IPS-20b (cell line): ENCODE measurements at regions not wholly inside any gene's neighbourhood (a gene's known extent, or its start where the extent isn't known, plus 50 kb on each side); places are given as distances from the start of the nearest gene placed in this dataset.
"Not testable (repeated sequence)": the region's sequence is repeated elsewhere in the genome, so short reads cannot be mapped to it uniquely, and the experiment has no call there.

Experiments used
- H3K27ac ChIP-seq: one replicate; pipeline ENCODE4 v1.5.1; 2013; ENCODE audit warnings: low read length
- H3K27me3 ChIP-seq: 2 replicates; pipeline ENCODE4 v1.6.1; 2013; ENCODE audit warnings: mild to moderate bottlenecking, low read length, inconsistent platforms; ENCODE audit not compliant: insufficient read depth
- H3K36me3 ChIP-seq: 2 replicates; pipeline ENCODE4 v1.6.1; 2013; ENCODE audit warnings: low read depth, mild to moderate bottlenecking, inconsistent platforms, low read length, moderate library complexity; ENCODE audit not compliant: insufficient read depth
- H3K4me1 ChIP-seq: 2 replicates; pipeline ENCODE4 v1.6.1; 2013; ENCODE audit warnings: mild to moderate bottlenecking, control low read depth, inconsistent platforms, low read length, moderate library complexity; ENCODE audit not compliant: insufficient read depth
- H3K4me3 ChIP-seq: 2 replicates; pipeline ENCODE4 v1.5.1; 2013; ENCODE audit warnings: mild to moderate bottlenecking, low read length, inconsistent platforms
- H3K9ac ChIP-seq: 2 replicates; pipeline ENCODE4 v1.6.1; 2013; ENCODE audit warnings: low read depth, mild to moderate bottlenecking, inconsistent platforms, low read length, moderate library complexity
- H3K9me3 ChIP-seq: 2 replicates; pipeline ENCODE4 v1.6.1; 2013; ENCODE audit warnings: mild to moderate bottlenecking, low read depth, low read length, inconsistent platforms; ENCODE audit not compliant: insufficient read depth

DNA sequence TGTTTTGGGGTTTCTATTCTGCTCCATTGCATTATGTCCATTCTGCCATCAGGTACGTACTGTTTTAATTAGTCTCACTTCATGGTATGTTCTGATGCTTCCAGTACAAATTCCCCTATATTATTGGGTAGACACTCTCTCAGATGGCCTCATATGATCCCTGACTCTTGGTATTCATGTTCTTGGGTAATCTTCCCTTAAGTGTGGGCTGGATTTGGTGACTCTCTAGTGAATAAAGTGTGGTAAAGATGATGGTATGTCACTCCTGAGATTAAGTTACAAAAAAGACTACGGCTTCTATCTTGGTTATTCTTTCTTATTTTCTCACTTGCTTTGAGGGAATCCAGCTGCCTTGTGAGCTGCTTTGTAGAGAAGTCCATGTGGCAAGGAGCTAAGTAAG lies 89.6 kb upstream of the TBC1D5 start:
- Histone ChIP-seq H3K4me1 (no peaks in the 10 kb centered on the region), H3K9me3 (no peaks in the 10 kb centered on the region), H3K27me3 (no peaks in the 10 kb centered on the region), H3K4me3 (no peak overlapping the region), H3K9ac (no peak overlapping the region), H3K36me3 (no peaks in the 10 kb centered on the region), H3K27ac (no peak overlapping the region)

DNA sequence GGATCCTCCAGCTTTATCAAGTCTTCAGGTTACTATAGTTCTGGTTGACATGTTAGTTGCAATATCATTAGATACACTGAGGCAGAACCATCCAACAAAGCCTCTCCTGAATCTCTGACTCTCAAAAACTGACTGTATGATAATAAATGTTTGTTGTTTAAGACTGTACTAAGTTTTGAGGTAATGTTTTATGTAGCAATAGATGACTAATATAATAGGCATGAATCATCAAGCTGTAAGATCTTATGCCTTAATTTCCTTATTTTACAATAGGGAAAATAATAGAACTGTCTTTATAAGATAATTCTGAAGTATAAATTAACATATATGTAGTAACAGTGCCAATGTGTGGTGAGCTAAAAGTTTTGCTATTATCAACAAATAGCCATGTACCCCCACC lies 88.9 kb upstream of the TBC1D5 start:
- Histone ChIP-seq H3K27ac (no peak overlapping the region), H3K9ac (no peak overlapping the region), H3K36me3 (no peaks in the 10 kb centered on the region), H3K27me3 (no peaks in the 10 kb centered on the region), H3K4me3 (no peak overlapping the region), H3K9me3 (no peaks in the 10 kb centered on the region), H3K4me1 (no peaks in the 10 kb centered on the region)

DNA sequence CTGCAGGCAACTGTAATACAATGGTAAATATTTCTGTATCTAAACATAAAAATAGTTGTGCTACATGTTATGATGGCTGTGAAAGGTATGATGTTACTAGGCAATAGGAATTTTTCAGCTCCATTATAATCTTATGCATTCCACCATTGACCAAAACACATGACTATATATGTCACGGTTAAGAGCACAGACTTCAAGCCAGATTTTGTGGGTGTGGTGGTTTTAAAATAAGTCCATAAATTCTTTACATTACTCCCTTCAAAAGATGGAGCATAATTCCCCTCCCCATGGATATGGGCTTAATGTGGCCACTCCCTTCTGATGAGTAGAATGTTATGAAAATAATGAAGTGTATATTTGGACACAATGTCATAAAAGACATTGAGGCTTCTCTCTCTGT lies 88.4 kb upstream of the TBC1D5 start:
- Histone ChIP-seq H3K4me1 (no peaks in the 10 kb centered on the region), H3K27ac (no peak overlapping the region), H3K4me3 (no peak overlapping the region), H3K9ac (no peak overlapping the region), H3K36me3 (no peaks in the 10 kb centered on the region), H3K9me3 (no peaks in the 10 kb centered on the region), H3K27me3 (no peaks in the 10 kb centered on the region)

DNA sequence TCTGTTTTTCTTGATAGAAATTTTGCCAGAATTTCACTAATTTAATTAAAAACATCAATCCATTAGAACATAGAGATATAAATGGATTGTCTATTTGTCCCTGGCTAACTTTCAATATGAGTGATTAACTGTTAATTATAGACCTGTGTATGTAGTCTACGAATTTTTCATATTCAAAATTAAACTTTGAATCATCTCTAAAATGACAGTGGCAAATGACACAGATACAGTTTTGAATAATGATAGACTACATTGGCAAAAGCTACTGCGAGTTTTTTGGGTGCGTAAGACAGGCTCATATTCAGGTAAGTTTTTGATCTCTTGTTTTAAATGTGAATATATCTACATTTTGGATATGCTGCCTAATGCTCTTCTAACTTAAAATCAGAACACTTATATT lies 86.0 kb upstream of the TBC1D5 start:
- Histone ChIP-seq H3K9ac (no peak overlapping the region), H3K4me3 (no peak overlapping the region), H3K27me3 (no peaks in the 10 kb centered on the region), H3K36me3 (no peaks in the 10 kb centered on the region), H3K4me1 (no peaks in the 10 kb centered on the region), H3K9me3 (no peaks in the 10 kb centered on the region), H3K27ac (no peak overlapping the region)

DNA sequence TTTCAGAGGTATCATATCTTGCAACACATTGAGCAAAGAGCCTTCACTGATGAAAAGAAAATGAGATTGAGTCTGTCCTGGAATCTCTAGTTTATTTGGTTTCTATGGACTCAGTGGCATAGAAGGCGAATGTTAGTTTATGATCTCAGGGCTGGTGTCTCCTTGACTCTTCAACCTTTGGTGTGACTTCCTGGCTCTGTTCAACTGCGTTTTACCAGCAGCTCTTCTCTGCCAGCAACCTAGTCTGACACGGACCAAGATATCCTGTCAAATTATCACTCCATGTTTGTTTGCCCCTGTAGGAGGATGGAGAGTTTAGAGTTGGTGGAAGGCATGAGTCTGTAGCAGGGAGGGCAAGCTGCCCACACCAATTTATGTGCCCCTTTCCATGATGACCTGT lies 82.9 kb upstream of the TBC1D5 start:
- no peaks in the 10 kb centered on the region for H3K27me3 ChIP-seq
- no peaks in the 10 kb centered on the region for H3K36me3 ChIP-seq
- no peaks in the 10 kb centered on the region for H3K9me3 ChIP-seq
- no peak overlapping the region for H3K9ac ChIP-seq
- no peak overlapping the region for H3K27ac ChIP-seq
- no peak overlapping the region for H3K4me3 ChIP-seq
- no peaks in the 10 kb centered on the region for H3K4me1 ChIP-seq

DNA sequence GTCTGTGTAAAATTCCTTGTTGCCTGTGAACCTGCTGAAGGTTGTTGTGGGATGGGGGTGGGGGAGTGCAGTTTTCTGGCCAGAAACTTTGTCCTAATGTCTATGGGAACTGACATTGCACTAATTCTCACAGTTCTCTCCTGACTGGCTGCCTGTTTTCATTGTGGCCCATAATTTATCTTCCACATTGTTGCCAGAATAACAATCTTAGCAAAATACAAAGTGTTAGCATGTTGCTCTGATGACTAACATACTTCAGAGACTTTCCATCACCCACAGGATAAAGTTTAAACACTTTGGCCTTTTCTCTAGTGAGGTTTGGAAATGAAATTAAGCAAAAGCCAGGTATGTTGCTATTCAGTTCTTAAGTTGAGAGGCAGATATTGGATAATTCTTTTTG lies 81.4 kb upstream of the TBC1D5 start:
- H3K9ac ChIP-seq: no peak overlapping the region
- no peak overlapping the region for H3K27ac ChIP-seq
- H3K27me3 ChIP-seq: no peaks in the 10 kb centered on the region
- no peak overlapping the region for H3K4me3 ChIP-seq
- H3K36me3 ChIP-seq: no peaks in the 10 kb centered on the region
- H3K9me3 ChIP-seq: no peaks in the 10 kb centered on the region
- H3K4me1 ChIP-seq: no peaks in the 10 kb centered on the region

DNA sequence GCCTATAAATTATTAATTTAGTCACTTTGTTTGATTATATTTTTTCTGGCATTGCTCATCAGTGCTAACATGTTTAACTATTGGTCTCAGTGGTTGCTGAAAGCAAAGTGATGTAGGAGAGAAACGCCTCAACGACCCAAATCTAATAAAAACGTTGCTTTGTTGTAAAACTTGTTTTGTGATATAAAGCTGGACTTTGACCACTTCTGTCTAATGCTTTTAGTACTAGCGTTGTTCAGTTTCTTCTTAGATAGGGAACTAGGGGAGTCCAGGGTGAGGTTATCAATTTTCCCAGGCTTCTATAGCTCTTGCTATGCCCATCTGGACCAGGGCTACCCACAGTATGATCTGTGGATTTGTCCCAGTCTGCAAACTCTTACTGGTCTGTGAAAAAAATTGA lies 80.6 kb upstream of the TBC1D5 start:
- H3K9me3 ChIP-seq: no peaks in the 10 kb centered on the region
- no peak overlapping the region for H3K4me3 ChIP-seq
- no peak overlapping the region for H3K27ac ChIP-seq

DNA sequence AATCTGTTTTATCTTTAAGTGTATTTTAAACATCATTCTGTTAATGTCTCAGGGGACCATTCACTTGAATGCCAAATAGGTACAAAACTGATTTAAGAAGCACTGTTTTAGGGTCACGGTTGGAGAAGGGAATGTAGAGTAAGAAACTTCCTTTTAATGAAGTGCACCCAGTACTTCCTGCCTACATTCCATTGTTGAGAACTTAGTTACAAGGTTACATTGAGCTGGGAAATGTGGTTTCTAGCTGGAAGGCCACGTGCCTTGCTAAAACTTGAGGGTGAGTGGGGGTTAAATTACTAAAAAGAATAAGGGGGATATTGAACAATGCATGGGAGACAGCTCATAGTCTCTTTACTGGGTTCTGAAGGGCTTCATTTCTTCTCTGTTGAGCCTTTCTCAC lies 78.3 kb upstream of the TBC1D5 start:
- Histone ChIP-seq H3K9ac (no peak overlapping the region), H3K36me3 (no peaks in the 10 kb centered on the region), H3K27ac (no peak overlapping the region), H3K4me3 (no peak overlapping the region), H3K27me3 (no peaks in the 10 kb centered on the region), H3K4me1 (no peaks in the 10 kb centered on the region), H3K9me3 (no peaks in the 10 kb centered on the region)

More for the DNA sequence above, 80.6 kb upstream of the TBC1D5 start:
- H3K27me3 ChIP-seq: no peaks in the 10 kb centered on the region
- no peak overlapping the region for H3K9ac ChIP-seq
- H3K4me1 ChIP-seq: no peaks in the 10 kb centered on the region
- no peaks in the 10 kb centered on the region for H3K36me3 ChIP-seq

DNA sequence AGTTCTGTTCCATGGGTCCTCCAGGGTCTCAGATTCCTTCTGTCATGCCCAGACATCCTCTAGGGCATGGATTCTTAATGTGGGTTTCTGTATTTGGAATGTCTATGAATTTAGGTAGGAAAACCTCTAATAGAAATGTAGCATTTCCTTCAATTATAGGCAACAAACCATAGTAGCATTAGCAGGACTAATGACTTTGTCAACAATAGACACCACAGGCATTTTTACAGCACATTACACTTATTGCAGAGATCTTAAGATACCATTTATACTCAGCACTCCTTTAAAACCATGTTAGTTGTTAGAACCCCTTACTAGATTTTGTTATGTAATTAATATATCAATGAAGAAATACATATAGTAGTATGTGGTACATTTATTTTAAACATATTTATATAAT lies 77.8 kb upstream of the TBC1D5 start:
- H3K36me3 ChIP-seq: no peaks in the 10 kb centered on the region
- H3K27ac ChIP-seq: no peak overlapping the region
- H3K9me3 ChIP-seq: no peaks in the 10 kb centered on the region
- no peaks in the 10 kb centered on the region for H3K27me3 ChIP-seq
- no peaks in the 10 kb centered on the region for H3K4me1 ChIP-seq
- H3K9ac ChIP-seq: no peak overlapping the region
- no peak overlapping the region for H3K4me3 ChIP-seq

DNA sequence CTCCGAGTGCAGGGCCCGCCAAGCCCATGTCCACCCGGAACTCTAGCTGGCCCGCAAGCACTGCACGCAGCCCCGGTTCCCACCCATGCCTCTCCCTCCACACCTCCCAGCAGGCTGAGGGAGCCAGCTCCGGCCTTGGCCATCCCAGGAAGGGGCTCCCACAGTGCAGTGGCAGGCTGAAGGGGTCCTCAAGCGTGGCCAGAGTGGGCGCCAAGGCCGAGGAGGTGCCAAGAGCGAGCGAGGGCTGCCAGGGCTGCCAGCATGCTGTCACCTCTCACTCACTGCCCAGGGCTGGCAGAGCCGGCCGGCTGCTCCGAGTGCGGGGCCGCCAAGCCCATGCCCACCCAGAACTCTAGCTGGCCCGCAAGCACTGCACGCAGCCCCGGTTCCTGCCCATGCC lies 75.5 kb upstream of the TBC1D5 start:
- H3K4me1 ChIP-seq, H3K4me3 ChIP-seq, H3K36me3 ChIP-seq, H3K27ac ChIP-seq, H3K9me3 ChIP-seq, H3K9ac ChIP-seq, H3K27me3 ChIP-seq: not testable (repeated sequence)

DNA sequence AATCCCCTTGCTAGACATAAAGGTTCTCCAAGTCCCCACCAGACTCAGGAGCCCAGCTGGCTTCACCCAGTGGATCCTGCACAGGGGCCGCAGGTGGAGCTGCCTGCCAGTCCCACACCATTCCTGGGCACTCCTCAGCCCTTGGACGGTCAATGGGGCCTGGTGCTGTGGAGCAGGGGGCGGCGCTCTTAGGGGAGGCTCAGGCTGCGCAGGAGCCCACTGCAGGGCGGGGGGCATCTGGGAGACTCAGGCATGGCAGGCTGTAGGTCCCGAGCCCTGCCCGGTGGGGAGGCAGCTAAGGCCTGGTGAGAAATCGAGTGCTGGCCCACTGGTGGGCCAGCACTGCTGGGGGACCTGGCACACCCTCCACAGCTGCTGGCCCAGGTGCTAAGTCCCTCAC lies 75.1 kb upstream of the TBC1D5 start:
- Histone ChIP-seq H3K27ac (no peak overlapping the region), H3K27me3 (no peaks in the 10 kb centered on the region), H3K36me3 (no peaks in the 10 kb centered on the region), H3K9me3 (no peaks in the 10 kb centered on the region), H3K9ac (no peak overlapping the region), H3K4me1 (no peaks in the 10 kb centered on the region), H3K4me3 (no peak overlapping the region)

DNA sequence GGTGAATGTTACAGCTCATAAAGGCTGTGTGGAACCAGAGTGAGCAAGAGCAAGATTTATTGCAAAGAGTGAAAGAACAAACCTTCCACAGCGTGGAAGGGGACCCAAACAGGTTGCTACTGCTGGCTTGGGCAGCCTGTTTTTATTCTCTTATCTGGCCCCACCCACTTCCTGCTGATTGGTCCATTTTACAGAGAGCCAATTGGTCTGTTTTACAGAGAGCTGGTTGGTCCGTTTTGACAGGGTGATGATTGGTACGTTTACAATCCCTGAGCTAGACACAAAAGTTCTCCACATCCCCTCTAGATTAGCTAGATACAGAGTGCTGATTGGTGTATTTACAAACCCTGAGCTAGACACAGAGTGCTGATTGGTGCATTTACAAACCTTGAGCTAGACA lies 74.4 kb upstream of the TBC1D5 start:
- H3K4me1 ChIP-seq, H3K36me3 ChIP-seq, H3K27ac ChIP-seq, H3K27me3 ChIP-seq, H3K9me3 ChIP-seq, H3K9ac ChIP-seq, H3K4me3 ChIP-seq: not testable (repeated sequence)

DNA sequence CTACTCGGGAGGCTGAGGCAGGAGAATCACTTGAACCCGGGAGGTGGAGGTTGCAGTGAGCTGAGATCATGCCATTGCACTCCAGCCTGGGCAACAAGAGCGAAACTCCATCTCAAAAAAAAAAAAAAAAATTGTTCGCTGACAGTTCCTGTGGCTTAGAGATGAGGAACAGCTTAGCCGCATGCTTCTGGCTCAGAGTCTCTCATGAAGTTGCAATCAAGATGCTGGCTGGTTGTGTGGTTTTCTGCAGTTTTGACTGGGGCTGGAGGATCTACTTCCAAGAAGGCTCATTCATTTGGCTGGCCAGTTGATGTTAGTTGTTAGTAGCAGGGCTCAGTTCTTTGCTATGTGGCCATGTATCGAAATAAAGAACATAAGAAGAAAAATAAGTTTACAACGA lies 69.9 kb upstream of the TBC1D5 start:
- not testable (repeated sequence) for H3K9ac ChIP-seq, H3K9me3 ChIP-seq, H3K27me3 ChIP-seq, H3K27ac ChIP-seq, H3K4me3 ChIP-seq, H3K36me3 ChIP-seq, H3K4me1 ChIP-seq
